ENCODE measurements at regions not wholly inside any gene's neighbourhood (a gene's known extent, or its start where the extent isn't known, plus 50 kb on each side); places are given as distances from the start of the nearest gene placed in this dataset.
"Not testable (repeated sequence)": the region's sequence is repeated elsewhere in the genome, so short reads cannot be mapped to it uniquely, and the experiment has no call there.

DNA sequence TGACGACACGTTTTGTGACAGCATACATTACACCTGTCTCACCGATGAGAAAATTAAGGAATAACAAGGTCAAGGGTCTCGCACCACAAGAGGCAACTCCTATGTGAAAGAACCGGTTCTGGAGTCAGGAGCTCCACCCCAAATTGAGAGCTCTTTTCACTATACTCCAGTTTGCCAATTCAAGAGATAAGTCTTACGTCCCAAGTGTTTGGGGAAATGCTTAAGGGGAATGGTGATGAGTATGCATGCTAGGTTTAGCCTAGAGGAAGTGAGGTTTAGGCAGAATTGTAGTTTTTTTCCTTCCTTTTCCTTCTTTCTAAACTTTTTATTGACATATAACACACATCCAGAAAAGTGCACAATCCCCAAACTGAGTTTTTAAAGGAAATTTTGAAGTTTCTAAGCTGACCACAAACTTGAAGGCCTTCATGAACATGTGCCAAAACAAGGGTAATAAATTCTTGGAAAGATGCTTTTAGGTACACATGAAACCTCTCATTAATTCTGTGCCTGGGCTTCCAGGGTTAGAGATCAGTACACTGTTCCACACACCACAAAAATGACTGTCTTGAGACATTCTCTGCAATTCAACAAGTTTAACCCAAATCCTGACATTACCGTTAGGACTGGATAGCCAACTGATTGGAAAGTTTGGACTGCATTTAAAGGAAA is 127.6 kb upstream of the SLC1A3 start:
- no peak for DNase-seq (ENCODE audit: low read depth in 2 of 2)

DNA sequence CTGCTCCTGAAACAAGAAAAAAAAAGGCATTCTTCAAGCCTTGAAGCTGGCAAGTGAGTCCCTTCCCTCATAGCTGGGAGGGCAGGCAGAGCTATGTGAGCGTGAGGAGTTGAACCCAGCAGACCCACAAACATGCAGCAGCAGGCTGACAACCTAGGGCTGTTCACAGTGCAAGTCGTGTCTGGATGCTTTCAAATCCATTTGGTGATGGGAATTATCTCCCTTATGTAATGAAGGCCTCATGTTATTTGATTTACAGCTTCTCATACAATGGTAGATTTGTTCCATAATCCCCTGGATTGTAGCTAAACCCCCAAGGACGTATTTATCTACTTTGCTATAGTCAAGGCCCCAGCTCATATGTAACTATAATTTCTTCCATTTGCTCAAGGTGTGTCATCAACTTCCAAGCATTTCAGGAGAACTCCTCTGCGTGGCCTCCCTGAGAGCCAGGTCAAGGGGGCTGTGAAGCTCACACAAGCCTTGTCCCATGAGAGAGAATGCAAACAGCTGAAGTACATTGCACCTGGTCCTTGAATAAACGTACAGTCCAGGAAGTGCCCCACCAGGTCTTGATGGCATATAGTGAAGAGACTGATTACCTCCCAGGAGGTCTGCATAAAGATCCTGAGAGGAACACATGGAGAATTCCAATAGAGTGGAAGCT is 124.8 kb upstream of the SLC1A3 start:
- DNase-seq (ENCODE audit: low read depth in 2 of 2): no peak

- DNase-seq (ENCODE audit: low read depth in 2 of 2): no peak
Measured at GRCh38 chr5:36482812-36483211, 123.6 kb upstream of the SLC1A3 start.

GRCh38 chr5:36489505-36489904 is 116.9 kb upstream of the SLC1A3 start:
- no peak for DNase-seq (ENCODE audit: low read depth in 2 of 2)

GRCh38 chr5:36491856-36492255 is 114.5 kb upstream of the SLC1A3 start:
- DNase-seq (ENCODE audit: low read depth in 2 of 2): no peak

GRCh38 chr5:36492984-36493654 is 113.3 kb upstream of the SLC1A3 start:
- no peak for DNase-seq (ENCODE audit: low read depth in 2 of 2)

GRCh38 chr5:36494028-36494427 is 112.4 kb upstream of the SLC1A3 start:
- no peak for DNase-seq (ENCODE audit: low read depth in 2 of 2)

- no peak for DNase-seq (ENCODE audit: low read depth in 2 of 2)
Measured at GRCh38 chr5:36494841-36495601, 111.4 kb upstream of the SLC1A3 start.

DNA sequence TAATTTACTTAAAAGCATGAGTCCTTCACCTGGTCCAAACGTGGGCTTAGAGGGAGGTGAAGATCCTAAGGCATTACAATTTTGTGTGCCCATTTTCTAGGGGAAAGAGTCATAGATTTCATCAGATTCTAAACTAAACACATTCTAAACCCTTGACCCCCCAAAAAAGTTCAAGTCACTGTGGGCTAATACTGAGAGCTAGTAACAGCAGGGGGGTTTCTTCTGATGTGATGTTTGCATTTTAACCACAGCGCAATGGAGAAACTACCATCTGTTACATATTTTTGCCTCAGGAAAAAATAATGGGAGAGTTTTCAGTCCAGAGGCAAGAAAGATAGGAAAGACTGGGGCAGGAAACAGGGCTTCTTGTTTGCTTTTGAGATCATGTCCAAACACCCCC is 110.8 kb upstream of the SLC1A3 start:
- DNase-seq (ENCODE audit: low read depth in 2 of 2): no peak

- no peak for DNase-seq (ENCODE audit: low read depth in 2 of 2)
Measured at GRCh38 chr5:36496471-36496870, 109.9 kb upstream of the SLC1A3 start.

GRCh38 chr5:36502608-36503007 is 103.8 kb upstream of the SLC1A3 start:
- no peak for DNase-seq (ENCODE audit: low read depth in 2 of 2)

- DNase-seq (ENCODE audit: low read depth in 2 of 2): no peak
Measured at GRCh38 chr5:36505021-36505420, 101.4 kb upstream of the SLC1A3 start.

GRCh38 chr5:36507332-36507952 is 99.0 kb upstream of the SLC1A3 start:
- peak; percentile 60 to 64 for DNase-seq (ENCODE audit: low read depth in 2 of 2)

- not testable (repeated sequence) for DNase-seq (ENCODE audit: low read depth in 2 of 2)
Measured at GRCh38 chr5:36508331-36508730, 98.1 kb upstream of the SLC1A3 start.

GRCh38 chr5:36513647-36514046 is 92.8 kb upstream of the SLC1A3 start:
- DNase-seq (ENCODE audit: low read depth in 2 of 2): not testable (repeated sequence)

DNA sequence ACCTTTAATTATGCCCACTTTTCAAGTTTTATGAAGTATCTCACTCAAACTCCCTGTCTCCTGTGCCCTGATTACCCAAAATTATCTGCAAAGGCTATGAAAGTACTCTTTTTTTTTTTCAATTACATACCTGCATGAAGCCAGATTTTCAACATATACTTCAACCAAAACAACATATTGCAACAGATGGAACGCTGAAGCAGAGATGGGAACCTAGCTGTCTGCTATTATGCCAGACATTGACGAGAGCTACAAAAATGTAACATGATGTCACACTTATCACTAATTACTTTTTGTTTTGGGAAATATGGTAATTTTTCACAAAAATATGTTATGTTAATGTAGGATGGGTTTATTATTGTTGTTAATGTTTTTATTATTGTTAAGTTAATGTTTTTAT is 86.5 kb upstream of the SLC1A3 start:
- DNase-seq (ENCODE audit: low read depth in 2 of 2): no peak

DNA sequence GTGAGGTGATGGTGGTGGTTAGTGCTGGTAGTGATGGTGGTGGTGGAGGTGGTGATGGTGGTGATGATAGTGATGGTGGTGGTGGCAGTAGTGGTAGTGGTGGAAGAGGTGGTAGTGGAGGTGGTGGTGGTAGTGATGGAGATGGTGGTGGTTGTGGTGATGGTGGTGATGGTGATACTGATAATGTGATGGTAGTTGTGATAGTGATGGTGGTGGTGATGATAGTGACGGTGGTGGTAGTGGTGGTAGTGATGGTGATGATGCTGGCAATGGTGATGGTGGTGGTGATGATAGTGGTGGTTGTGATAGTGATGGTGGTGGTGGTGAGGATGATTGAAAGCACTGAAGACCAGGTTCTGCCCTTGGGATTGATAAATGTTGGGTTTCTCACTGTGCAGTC is 85.2 kb upstream of the SLC1A3 start:
- no peak for DNase-seq (ENCODE audit: low read depth in 2 of 2)

DNA sequence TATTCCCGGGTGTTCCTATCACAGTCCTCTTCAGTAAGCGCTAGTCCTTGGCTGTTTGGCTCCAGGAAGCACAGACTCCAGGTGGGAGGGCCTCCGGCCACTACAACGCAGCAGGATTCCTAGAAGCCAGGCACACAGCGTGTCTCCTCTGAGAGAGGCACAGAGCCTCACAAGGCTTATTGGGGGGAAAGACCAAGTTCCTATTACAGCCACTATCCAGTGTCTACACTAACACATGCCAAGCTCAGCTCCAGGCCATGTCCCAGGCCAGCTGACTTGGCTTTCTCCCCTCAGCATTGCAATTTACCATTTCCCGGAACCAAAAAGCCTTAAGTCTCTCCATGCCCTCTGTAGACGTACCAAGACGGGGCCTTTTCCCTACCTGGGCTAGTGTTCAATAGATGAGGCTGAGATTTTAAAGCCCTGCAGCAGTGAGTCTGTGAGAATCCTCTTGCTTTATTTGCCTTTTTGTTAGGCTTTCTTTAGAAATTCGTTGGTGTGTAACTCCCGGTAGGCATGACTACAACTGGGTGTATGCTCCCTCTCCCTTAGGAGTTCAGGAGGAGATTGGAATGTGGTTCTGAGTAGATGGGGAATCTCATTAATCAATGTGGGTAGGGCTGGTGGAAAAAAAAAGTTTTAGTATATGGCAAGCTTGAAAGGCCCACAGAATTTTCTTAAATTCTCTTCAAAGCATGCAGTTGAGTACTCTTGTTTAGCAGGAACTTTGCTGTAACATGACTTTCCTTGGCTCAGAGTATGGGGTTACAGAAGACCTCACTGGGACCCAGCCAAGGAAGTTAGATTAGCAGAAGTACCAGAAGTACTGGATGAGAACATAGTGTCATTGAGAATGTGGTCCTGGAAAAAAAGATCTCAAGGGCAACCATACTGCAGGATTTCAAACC is 84.3 kb upstream of the SLC1A3 start:
- no peak for DNase-seq (ENCODE audit: low read depth in 2 of 2)

DNA sequence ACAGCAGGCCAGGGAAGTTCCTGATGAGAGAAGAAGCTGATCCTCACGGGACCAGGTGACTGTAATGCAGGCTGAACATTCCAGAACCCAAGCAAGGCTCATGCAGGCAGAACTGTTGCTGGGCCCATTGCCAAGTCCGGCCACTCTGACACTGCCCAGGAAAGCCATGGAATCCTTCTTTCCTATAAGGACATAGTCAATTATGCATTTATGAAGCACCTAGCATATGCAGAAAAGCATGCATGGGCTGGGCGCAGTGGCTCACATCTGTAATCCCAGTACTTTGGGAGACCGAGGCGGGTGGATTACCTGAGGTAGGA is 83.7 kb upstream of the SLC1A3 start:
- no peak for DNase-seq (ENCODE audit: low read depth in 2 of 2)

DNA sequence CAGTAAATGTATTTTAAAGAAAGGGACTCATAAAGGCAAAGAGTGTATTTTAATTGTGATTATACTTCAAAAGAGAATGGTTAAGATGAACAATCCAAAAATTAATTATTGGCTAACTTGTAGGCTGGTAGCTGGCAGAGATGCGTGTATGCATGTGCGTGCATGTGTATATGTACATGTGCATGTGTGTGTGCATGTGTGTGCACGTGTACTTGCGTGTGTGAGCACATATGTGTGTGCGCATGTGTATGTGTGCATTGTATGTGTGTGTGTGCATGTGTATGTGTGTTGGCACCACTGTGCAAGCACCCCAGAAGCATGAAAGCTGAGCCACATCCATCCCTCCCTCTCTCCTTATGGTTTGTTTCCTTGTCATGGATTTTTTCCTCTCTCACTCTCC is 83.0 kb upstream of the SLC1A3 start:
- no peak for DNase-seq (ENCODE audit: low read depth in 2 of 2)

DNA sequence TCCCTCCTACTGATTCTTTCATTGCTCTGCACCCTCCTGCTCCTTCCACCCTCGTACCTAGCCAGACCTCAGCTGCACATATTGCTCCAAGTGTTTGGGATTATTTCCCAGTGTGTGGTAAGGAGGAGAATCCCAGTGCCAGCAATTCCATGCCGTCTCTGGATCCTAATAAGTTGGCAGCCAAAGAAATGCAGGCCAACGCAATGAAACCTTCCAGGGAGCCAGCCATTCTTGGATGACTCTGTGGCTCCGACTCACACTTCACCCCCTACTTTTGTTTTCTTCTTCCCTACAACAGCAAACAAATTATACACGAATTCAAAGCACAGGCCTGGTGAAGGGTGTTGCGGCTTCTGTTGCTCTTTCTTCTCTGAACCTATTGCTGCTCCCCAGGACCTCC is 82.5 kb upstream of the SLC1A3 start:
- no peak for DNase-seq (ENCODE audit: low read depth in 2 of 2)

Measured in stimulated activated CD8-positive, alpha-beta memory T cell treated with anti-CD3 and anti-CD28 coated beads, Interleukin-2, amount 100 ng/mL, for 48 hours (primary cell).